ENCODE measurements at regions not wholly inside any gene's neighbourhood (a gene's known extent, or its start where the extent isn't known, plus 50 kb on each side); places are given as distances from the start of the nearest gene placed in this dataset.

- DNase-seq = no peak
- TF ChIP-seq EP300 (IDR thresholded peaks at IDR 0.05) (no peak), POLR2A (IDR thresholded peaks at IDR 0.05) (no peak), POLR2AphosphoS5 (IDR thresholded peaks at IDR 0.05) (no peak), CTCF (IDR thresholded peaks at IDR 0.05) (no peak)
Observed at GRCh38 chr5:89044674-89045200, 161.8 kb upstream of the MEF2C start.

GRCh38 chr5:89043676-89044075 is 160.7 kb upstream of the MEF2C start:
- intact Hi-C loops (cut with DNase I) = no loop called here
- Histone ChIP-seq H3K4me1 (peaks cover 0 to 4% (median 1%) of the 10 kb centered on the region in 4 donors), H3K27me3 (no peaks in the 10 kb centered on the region), H3K27ac (no peak overlapping the region), H3K36me3 (no peaks in the 10 kb centered on the region), H3K9me3 (no peaks in the 10 kb centered on the region), H3K4me3 (no peak overlapping the region)
- DNase-seq = no peak
- no peak for TF ChIP-seq CTCF (IDR thresholded peaks at IDR 0.05)
- TF ChIP-seq EP300 (IDR thresholded peaks at IDR 0.05) = no peak
- TF ChIP-seq POLR2A (IDR thresholded peaks at IDR 0.05) = no peak
- no peak for TF ChIP-seq POLR2AphosphoS5 (IDR thresholded peaks at IDR 0.05)
- 4 to 9% methylated on average over 1 of the region's 1 CpG for WGBS, 2 donors

More at GRCh38 chr5:89044674-89045200, 161.8 kb upstream of the MEF2C start:
- H3K36me3 ChIP-seq = no peaks in the 10 kb centered on the region
- H3K9me3 ChIP-seq = no peaks in the 10 kb centered on the region
- intact Hi-C loops (cut with DNase I) = no loop called here
- WGBS, 2 donors = 62 to 77% methylated on average over 5 of the region's 5 CpGs
- peaks cover 0 to 2% (median 0%) of the 10 kb centered on the region in 4 donors for H3K4me1 ChIP-seq
- H3K27ac ChIP-seq = no peak overlapping the region
- no peak overlapping the region for H3K4me3 ChIP-seq
- H3K27me3 ChIP-seq = no peaks in the 10 kb centered on the region

DNA sequence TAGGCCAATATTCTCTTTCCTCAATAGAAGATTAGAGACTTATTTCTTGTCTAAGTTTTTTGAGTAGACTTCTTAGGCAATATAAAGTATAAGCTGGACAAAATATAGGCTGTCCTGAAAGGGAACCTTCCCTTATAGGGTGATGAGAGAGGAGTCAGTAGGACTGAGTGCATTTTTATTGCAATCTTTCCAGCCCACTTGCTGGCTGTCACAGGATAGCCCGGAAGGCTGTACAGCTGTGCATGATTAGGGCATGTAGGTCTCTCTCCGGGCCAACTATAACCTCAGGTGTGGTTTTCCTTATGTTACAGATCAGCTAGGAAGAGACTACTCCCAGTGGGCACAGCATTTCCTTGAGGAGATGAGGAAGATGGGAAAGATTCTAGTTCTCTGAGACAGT is 159.8 kb upstream of the MEF2C start:
- Histone ChIP-seq H3K27ac (no peak overlapping the region), H3K36me3 (no peaks in the 10 kb centered on the region), H3K27me3 (no peaks in the 10 kb centered on the region), H3K9me3 (no peaks in the 10 kb centered on the region), H3K4me1 (peaks cover 0 to 5% (median 1%) of the 10 kb centered on the region in 4 donors), H3K4me3 (no peak overlapping the region)
- 67 to 69% methylated on average over 2 of the region's 2 CpGs for whole genome bisulfite sequencing, 2 donors
- no peak for DNase-seq
- no peak for TF ChIP-seq EP300 (IDR thresholded peaks at IDR 0.05)
- TF ChIP-seq CTCF (IDR thresholded peaks at IDR 0.05) = no peak
- intact Hi-C loops (cut with DNase I) = no loop called here

DNA sequence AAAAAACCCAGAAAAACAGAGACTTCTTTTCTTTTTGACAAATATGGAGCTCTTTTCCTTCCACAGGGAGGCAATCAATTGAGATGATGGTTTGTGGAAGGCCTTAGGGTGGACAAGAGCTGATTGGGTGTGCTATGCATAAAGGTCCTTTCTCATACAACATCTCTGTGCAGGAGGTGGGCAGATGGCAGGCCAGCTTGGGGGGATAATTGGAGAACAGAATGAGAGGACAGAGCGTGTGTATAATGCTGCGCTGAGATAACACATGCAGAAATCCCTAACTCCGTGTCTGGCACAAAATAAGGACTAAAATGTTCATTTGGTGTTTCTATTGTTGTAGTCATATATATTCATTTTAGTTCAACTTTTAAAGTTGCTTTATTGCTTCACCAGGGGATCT is 159.0 kb upstream of the MEF2C start:
- no peak for DNase-seq
- Histone ChIP-seq H3K9me3 (no peaks in the 10 kb centered on the region), H3K27me3 (no peaks in the 10 kb centered on the region), H3K4me1 (peaks cover 0 to 5% (median 1%) of the 10 kb centered on the region in 4 donors), H3K36me3 (no peaks in the 10 kb centered on the region), H3K27ac (no peak overlapping the region), H3K4me3 (no peak overlapping the region)
- 98% methylated on average over 3 of the region's 3 CpGs for WGBS, 2 donors
- intact Hi-C loops (cut with DNase I) = no loop called here
- TF ChIP-seq POLR2AphosphoS5 (IDR thresholded peaks at IDR 0.05) (no peak), POLR2A (IDR thresholded peaks at IDR 0.05) (no peak)

- Histone ChIP-seq H3K9me3 (no peaks in the 10 kb centered on the region), H3K4me1 (peaks cover 0 to 5% (median 1%) of the 10 kb centered on the region in 4 donors), H3K27me3 (no peaks in the 10 kb centered on the region), H3K4me3 (no peak overlapping the region), H3K36me3 (no peaks in the 10 kb centered on the region), H3K27ac (no peak overlapping the region)
- TF ChIP-seq CTCF (IDR thresholded peaks at IDR 0.05) (no peak), EP300 (IDR thresholded peaks at IDR 0.05) (no peak), POLR2AphosphoS5 (IDR thresholded peaks at IDR 0.05) (no peak)
- intact Hi-C loops (cut with DNase I) = no loop called here
- DNase-seq = no peak
- 74 to 76% methylated on average over 3 of the region's 3 CpGs for WGBS, 2 donors
Observed at GRCh38 chr5:89041249-89041779, 158.3 kb upstream of the MEF2C start.
